Non-pigmented ciliary epithelial cell (primary cell): ENCODE measurements at regions not wholly inside any gene's neighbourhood (a gene's known extent, or its start where the extent isn't known, plus 50 kb on each side); places are given as distances from the start of the nearest gene placed in this dataset.
A peak's percentile ranks its signal among the peaks of the same experiment; 100 is the strongest.

Experiments used
- DNase-seq: peaks from one replicate; pipeline ENCODE4 v3.0.0-alpha.2; 2010; ENCODE audit warnings: low read depth

GRCh38 chr11:88404932-88405710, 67.6 kb upstream of the CTSC start:
- DNase-seq, result no peak

GRCh38 chr11:88404391-88404790, 66.9 kb upstream of the CTSC start:
- no peak for DNase-seq

- no peak for DNase-seq
These were observed 65.2 kb upstream of the CTSC start for GRCh38 chr11:88402784-88403183.

GRCh38 chr11:88402192-88402715, 64.7 kb upstream of the CTSC start:
- peak; percentile 81 for DNase-seq

GRCh38 chr11:88398791-88399570, 61.4 kb upstream of the CTSC start:
- DNase-seq, result no peak

GRCh38 chr11:88398372-88398771, 60.8 kb upstream of the CTSC start:
- DNase-seq, result no peak

GRCh38 chr11:88390254-88390653, 52.7 kb upstream of the CTSC start:
- no peak for DNase-seq

- no peak for DNase-seq
These were observed 50.4 kb upstream of the CTSC start for GRCh38 chr11:88387957-88388356.
